ENCODE measurements at regions not wholly inside any gene's neighbourhood (a gene's known extent, or its start where the extent isn't known, plus 50 kb on each side); places are given as distances from the start of the nearest gene placed in this dataset.
A peak's percentile ranks its signal among the peaks of the same experiment; 100 is the strongest.

DNA sequence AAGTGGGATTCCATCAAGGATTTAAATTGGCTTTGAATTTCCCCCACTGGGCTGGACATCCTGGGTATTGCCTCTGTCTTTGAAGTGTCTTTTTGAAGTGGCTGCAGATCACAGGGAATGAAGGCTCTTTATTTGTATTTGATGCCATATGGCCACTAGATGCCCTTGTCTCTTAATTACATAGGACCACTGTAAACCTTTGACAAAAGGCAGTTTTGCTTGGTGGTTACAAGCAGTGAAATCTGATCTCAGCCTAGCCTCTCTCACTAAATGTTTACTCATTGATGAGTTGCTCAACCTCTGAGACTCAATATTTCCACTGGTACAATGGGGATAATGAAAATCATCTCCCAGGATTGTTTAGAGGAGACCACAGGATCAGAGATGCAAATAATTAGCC is 102.2 kb downstream of the INSIG2 start:
- DNase-seq (ENCODE audit: low read depth), result no peak

DNA sequence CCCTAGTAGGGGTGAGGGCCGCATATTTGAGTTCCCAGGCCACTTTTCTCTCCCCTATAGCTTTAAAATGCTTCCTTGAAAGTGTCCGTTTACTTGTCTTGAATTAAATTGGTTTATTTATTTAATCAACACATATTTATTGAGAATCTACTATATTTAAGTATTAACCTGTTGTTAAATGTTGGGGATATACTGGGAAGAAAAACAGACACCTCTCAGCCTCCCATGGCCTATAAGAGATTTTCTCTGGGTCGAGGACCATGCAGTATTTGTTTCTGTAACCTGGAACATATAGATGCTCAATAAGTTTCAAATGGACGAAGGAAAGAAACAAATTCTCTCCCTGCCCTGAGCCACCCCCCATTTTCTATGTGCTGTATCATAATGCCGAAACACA is 98.6 kb downstream of the INSIG2 start:
- DNase-seq (ENCODE audit: low read depth), result no peak
- peak overlapping the region; percentile 73 for H3K4me3 ChIP-seq (ENCODE audit: low read length)
- no peak for TF ChIP-seq CTCF (conservative IDR thresholded peaks at IDR 0.05; ENCODE audit: low read length)

More for the DNA sequence above, 102.2 kb downstream of the INSIG2 start:
- TF ChIP-seq CTCF (conservative IDR thresholded peaks at IDR 0.05; ENCODE audit: low read length), result no peak
- H3K4me3 ChIP-seq (ENCODE audit: low read length), result no peak overlapping the region

- H3K4me3 ChIP-seq (ENCODE audit: low read length), result peak overlapping the region; percentile 73
- DNase-seq (ENCODE audit: low read depth), result peak; percentile 86
- 0 out of 2 replicates have a peak, but pooled peaks have one; percentile 28 for TF ChIP-seq CTCF (conservative IDR thresholded peaks at IDR 0.05; ENCODE audit: low read length)
These were observed 98.0 kb downstream of the INSIG2 start for GRCh38 chr2:118186110-118186857.

- peak overlapping the region; percentile 73 for H3K4me3 ChIP-seq (ENCODE audit: low read length)
- TF ChIP-seq CTCF (conservative IDR thresholded peaks at IDR 0.05; ENCODE audit: low read length), result no peak
- DNase-seq (ENCODE audit: low read depth), result peak; percentile 45
These were observed 97.2 kb downstream of the INSIG2 start for GRCh38 chr2:118185210-118186109.

- no peak for DNase-seq (ENCODE audit: low read depth)
- no peak overlapping the region for H3K4me3 ChIP-seq (ENCODE audit: low read length)
- no peak for TF ChIP-seq CTCF (conservative IDR thresholded peaks at IDR 0.05; ENCODE audit: low read length)
These were observed 95.1 kb downstream of the INSIG2 start for GRCh38 chr2:118183381-118183780.

DNA sequence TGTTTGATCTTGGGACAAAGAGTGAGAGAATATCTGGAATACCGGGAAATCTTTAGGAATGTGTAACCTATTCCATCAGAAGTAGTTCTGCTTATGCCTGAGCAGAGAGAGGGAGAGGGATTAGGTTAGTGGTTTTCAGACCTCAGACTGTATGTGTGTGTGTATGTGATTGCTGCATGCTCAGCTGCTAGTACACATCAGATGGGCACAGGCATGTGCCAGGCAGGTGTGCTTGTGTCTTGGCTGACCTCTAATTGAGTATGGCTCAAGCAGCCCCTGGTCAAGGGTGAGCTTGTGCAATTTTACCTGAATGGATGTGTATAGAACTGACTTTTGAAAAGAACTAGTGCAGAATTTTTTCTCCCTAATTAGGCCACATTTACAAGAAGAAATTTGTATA is 91.2 kb downstream of the INSIG2 start:
- no peak for TF ChIP-seq CTCF (conservative IDR thresholded peaks at IDR 0.05; ENCODE audit: low read length)
- H3K4me3 ChIP-seq (ENCODE audit: low read length), result no peak overlapping the region
- no peak for DNase-seq (ENCODE audit: low read depth)
